ENCODE measurements at regions not wholly inside any gene's neighbourhood (a gene's known extent, or its start where the extent isn't known, plus 50 kb on each side); places are given as distances from the start of the nearest gene placed in this dataset.

DNA sequence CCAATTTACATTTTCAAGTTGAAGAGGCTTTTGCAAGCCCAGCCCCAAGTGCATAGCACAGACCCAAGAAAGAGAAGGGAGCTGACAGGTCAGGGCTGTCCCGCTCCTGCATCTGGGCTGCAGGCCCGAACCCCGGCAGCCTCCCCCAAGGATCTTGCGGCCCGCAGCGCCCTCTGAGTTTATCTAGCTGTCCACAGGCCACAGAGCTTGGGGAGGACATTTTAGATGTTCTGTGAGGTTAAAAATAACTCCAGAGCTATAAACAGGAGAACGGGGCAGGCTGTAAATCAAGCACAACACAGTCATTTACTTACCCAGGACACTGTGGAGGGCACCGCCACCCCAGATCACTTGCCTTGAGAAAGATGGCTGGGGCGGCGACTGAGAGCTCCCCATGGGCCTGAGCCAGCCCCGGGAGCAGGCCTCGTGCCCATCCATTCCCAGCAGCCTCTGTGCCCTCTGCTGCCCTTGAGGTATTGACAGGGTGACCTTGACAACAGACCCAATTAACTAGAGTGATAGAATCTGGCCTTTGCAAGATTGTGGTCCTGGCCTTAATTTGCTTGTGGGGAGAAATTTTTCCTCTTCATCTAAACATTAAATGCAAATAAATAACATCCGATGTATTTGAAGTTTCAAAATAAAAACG, 563.0 kb downstream of the TCERG1L start:
- ATAC-seq (no peak), DNase-seq (no peak)
- Mint-ChIP-seq H3K9me3 (no peaks in the 10 kb centered on the region), H3K27me3 (no peaks in the 10 kb centered on the region), H3K4me1 (ENCODE audit: low read depth) (no peaks in the 10 kb centered on the region), H3K36me3 (ENCODE audit: low read depth) (no peaks in the 10 kb centered on the region), H3K4me3 (no peak overlapping the region), H3K27ac (no peak overlapping the region)
- intact Hi-C loops (cut with micrococcal nuclease), result no loop called here
- ChIA-PET CTCF (no interaction called here), POLR2A (no interaction called here)
- TF ChIP-seq CTCF (IDR thresholded peaks at IDR 0.05), result no peak

DNA sequence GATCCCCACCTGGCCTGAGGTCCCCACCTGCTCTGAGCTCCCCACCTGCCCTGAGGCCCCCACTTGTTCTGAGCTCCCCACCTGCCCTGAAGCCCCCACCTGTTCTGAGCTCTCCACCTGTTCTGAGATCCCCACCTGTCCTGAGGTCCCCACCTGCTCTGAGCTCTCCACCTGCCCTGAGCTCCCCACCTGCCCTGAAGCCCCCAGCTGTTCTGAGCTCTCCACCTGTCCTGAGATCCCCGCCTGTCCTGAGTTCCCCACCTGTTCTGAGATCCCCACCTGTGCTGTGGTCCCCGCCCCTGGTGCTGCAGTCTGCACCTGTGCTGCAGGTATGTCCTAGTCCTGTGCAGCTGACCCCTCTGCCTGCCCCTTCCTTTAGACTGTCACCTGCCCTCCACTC, 561.6 kb downstream of the TCERG1L start:
- DNase-seq, result no peak
- Mint-ChIP-seq H3K4me1 (ENCODE audit: low read depth) (no peaks in the 10 kb centered on the region), H3K27ac (no peak overlapping the region), H3K36me3 (ENCODE audit: low read depth) (no peaks in the 10 kb centered on the region), H3K9me3 (peaks cover 3% of the 10 kb centered on the region), H3K4me3 (no peak overlapping the region), H3K27me3 (no peaks in the 10 kb centered on the region)
- CTCF ChIA-PET, result no interaction called here
- intact Hi-C loops (cut with micrococcal nuclease), result no loop called here
- TF ChIP-seq CTCF (IDR thresholded peaks at IDR 0.05), result no peak
- POLR2A ChIA-PET, result interaction anchor here (0.7 kb wide), 1 partner anchor 310 kb away, joined by 4 read pairs; no protein-coding TSS in a partner anchor
- ATAC-seq, result no peak

GRCh38 chr10:130750441-130750840, 561.1 kb downstream of the TCERG1L start:
- CTCF ChIA-PET, result no interaction called here
- Mint-ChIP-seq H3K27me3 (no peaks in the 10 kb centered on the region), H3K4me3 (no peak overlapping the region), H3K36me3 (ENCODE audit: low read depth) (no peaks in the 10 kb centered on the region), H3K4me1 (ENCODE audit: low read depth) (no peaks in the 10 kb centered on the region), H3K9me3 (peaks cover 7% of the 10 kb centered on the region), H3K27ac (no peak overlapping the region)
- ATAC-seq, result no peak
- intact Hi-C loops (cut with micrococcal nuclease), result no loop called here
- no peak for TF ChIP-seq CTCF (IDR thresholded peaks at IDR 0.05)
- DNase-seq, result no peak
- POLR2A ChIA-PET, result interaction anchor here (0.7 kb wide), 1 partner anchor 310 kb away, joined by 4 read pairs; no protein-coding TSS in a partner anchor

DNA sequence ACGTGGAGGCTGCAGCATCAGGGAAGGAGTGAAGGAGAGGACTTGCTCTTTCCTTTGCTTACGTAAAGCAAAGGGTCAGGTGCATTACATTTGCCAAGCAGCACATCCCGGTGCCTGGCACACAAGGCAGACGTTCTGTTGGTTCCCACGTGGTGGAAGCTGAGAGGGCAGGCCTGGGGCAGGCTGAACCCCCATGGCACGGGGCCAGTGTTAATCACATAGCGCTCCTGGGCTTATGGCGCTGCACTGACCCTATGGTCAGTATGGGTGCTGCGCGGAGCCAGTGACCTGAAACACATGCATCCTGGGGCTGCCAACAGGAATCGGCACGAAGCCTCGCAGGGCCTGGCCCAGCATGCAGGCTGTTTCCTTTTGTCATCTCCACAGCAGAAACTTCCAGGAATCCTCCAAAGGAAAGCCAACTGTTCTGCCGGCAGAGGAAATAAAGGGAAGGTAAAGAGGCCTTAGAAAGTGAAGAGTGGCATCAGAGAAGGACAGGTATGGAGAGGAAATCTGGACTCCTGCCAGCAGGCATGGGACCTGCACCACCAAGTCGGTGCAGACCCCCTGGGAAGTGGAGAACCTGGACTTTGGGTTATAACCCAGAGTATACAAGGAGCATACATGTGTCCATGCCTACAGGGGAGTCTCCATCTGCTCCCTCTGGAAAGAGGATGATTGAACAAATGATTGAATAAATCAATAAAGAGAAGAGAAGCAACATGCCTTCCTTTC, 560.2 kb downstream of the TCERG1L start:
- intact Hi-C loops (cut with micrococcal nuclease), result no loop called here
- DNase-seq (no peak), ATAC-seq (no peak)
- H3K4me3 Mint-ChIP-seq, result no peak overlapping the region
- no peaks in the 10 kb centered on the region for H3K36me3 Mint-ChIP-seq (ENCODE audit: low read depth)
- POLR2A ChIA-PET, result no interaction called here
- peaks cover 9% of the 10 kb centered on the region for H3K9me3 Mint-ChIP-seq
- no peak overlapping the region for H3K27ac Mint-ChIP-seq
- no peaks in the 10 kb centered on the region for H3K4me1 Mint-ChIP-seq (ENCODE audit: low read depth)
- CTCF ChIA-PET, result no interaction called here
- H3K27me3 Mint-ChIP-seq, result no peaks in the 10 kb centered on the region
- TF ChIP-seq CTCF (IDR thresholded peaks at IDR 0.05), result no peak

- Mint-ChIP-seq H3K36me3 (ENCODE audit: low read depth) (no peaks in the 10 kb centered on the region), H3K4me3 (no peak overlapping the region), H3K27me3 (no peaks in the 10 kb centered on the region), H3K27ac (no peak overlapping the region), H3K4me1 (ENCODE audit: low read depth) (no peaks in the 10 kb centered on the region), H3K9me3 (peaks cover 9% of the 10 kb centered on the region)
- ATAC-seq (no peak), DNase-seq (no peak)
- intact Hi-C loops (cut with micrococcal nuclease), result no loop called here
- CTCF ChIA-PET, result no interaction called here
- POLR2A ChIA-PET, result no interaction called here
- TF ChIP-seq CTCF (IDR thresholded peaks at IDR 0.05), result no peak
These were observed 559.7 kb downstream of the TCERG1L start for GRCh38 chr10:130751851-130752250.

Measured in activated CD8-positive, alpha-beta T cell treated with anti-CD3 and anti-CD28 coated beads for 36 hours (primary cell).